Neural cell (in vitro differentiated cells): ENCODE measurements at regions not wholly inside any gene's neighbourhood (a gene's known extent, or its start where the extent isn't known, plus 50 kb on each side); places are given as distances from the start of the nearest gene placed in this dataset.

ENCODE experiments used
- H2AFZ ChIP-seq: fragments of 200-600, 300-800 bp; sonication (generic), shearing (Covaris generic); 2 replicates; pipeline ENCODE4 v1.6.0; 2014; ENCODE audit warnings: low read depth, mild to moderate bottlenecking, antibody characterized with exemption, low read length, moderate library complexity
- H3F3A ChIP-seq: fragments of 200-600 bp; shearing (Covaris generic); 2 replicates; pipeline ENCODE4 v1.6.1; 2016; ENCODE audit warnings: mild to moderate bottlenecking, moderate library complexity, mixed read lengths, antibody characterized with exemption, low read length; ENCODE audit not compliant: insufficient read depth, poor library complexity, severe bottlenecking
- H3K27ac ChIP-seq: fragments of 200-600, 300-800 bp; sonication (generic), shearing (Covaris generic); 2 replicates; pipeline ENCODE4 v1.5.1; 2014; ENCODE audit warnings: mild to moderate bottlenecking, low read length, moderate library complexity
- H3K27me3 ChIP-seq: fragments of 300-800, 200-600 bp; sonication (generic), shearing (Covaris generic); 2 replicates; pipeline ENCODE4 v1.6.0; 2014; ENCODE audit warnings: mild to moderate bottlenecking, low read depth, low read length, moderate library complexity; ENCODE audit not compliant: insufficient read depth
- H3K36me3 ChIP-seq: fragments of 300-800, 200-600 bp; sonication (generic), shearing (Covaris generic); 2 replicates; pipeline ENCODE4 v1.5.1; 2014; ENCODE audit warnings: mild to moderate bottlenecking, antibody characterized with exemption, low read length, moderate library complexity; ENCODE audit not compliant: insufficient read depth
- H3K4me2 ChIP-seq: fragments of 300-800, 200-600 bp; sonication (generic), shearing (Covaris generic); 2 replicates; pipeline ENCODE4 v1.6.0; 2014; ENCODE audit warnings: mild to moderate bottlenecking, low read length
- H3K4me3 ChIP-seq: fragments of 300-800, 200-600 bp; sonication (generic), shearing (Covaris generic); 2 replicates; pipeline ENCODE4 v1.5.1; 2014; ENCODE audit warnings: mild to moderate bottlenecking, low read length, moderate library complexity
- H3K79me2 ChIP-seq: fragments of 200-600 bp; shearing (Covaris generic); replicated peaks from 2 replicates; pipeline ENCODE4 v1.6.0; 2014; ENCODE audit warnings: mild to moderate bottlenecking, low read length, moderate library complexity; ENCODE audit not compliant: insufficient read depth
- H3K9ac ChIP-seq: fragments of 300-800, 200-600 bp; sonication (generic), shearing (Covaris generic); 2 replicates; pipeline ENCODE4 v1.6.1; 2016; ENCODE audit warnings: mild to moderate bottlenecking, low read length, mixed read lengths
- H3K9me2 ChIP-seq: fragments of 200-600 bp; shearing (Covaris generic); 2 replicates; pipeline ENCODE4 v1.6.1; 2016; ENCODE audit warnings: mild to moderate bottlenecking, low read length, mixed read lengths; ENCODE audit not compliant: insufficient read depth
- H3K9me3 ChIP-seq: fragments of 200-600, 300-800 bp; sonication (generic), shearing (Covaris generic); 2 replicates; pipeline ENCODE4 v1.6.1; 2016; ENCODE audit warnings: mild to moderate bottlenecking, mixed run types, low read length, moderate library complexity, mixed read lengths
- H4K20me1 ChIP-seq: fragments of 200-600 bp; shearing (Covaris generic); 2 replicates; pipeline ENCODE4 v1.6.1; 2016; ENCODE audit warnings: mild to moderate bottlenecking, mixed run types; ENCODE audit not compliant: insufficient read depth
- CTCF ChIP-seq: fragments of 450-650 bp; IDR thresholded peaks from 2 replicates; pipeline ENCODE4 v1.5.1; 2014; ENCODE audit warnings: antibody characterized with exemption, mild to moderate bottlenecking, moderate library complexity; ENCODE audit not compliant: poor library complexity, severe bottlenecking
- EP300 ChIP-seq: fragments of 450-650 bp; conservative IDR thresholded peaks from 2 replicates; pipeline ENCODE4 v1.6.1; 2014; ENCODE audit warnings: antibody characterized with exemption, mild to moderate bottlenecking, moderate library complexity; ENCODE audit not compliant: poor library complexity, severe bottlenecking
- EZH2 ChIP-seq: fragments of 200-600, 300-800 bp; shearing (Covaris generic), sonication (generic); IDR thresholded peaks from 2 replicates; pipeline ENCODE4 v1.6.1; 2014; ENCODE audit warnings: antibody characterized with exemption, low read length, borderline replicate concordance, mild to moderate bottlenecking; ENCODE audit not compliant: insufficient read depth, poor library complexity, severe bottlenecking
- MXI1 ChIP-seq: fragments of 450-650 bp; conservative IDR thresholded peaks from 2 replicates; pipeline ENCODE4 v1.6.1; 2014; ENCODE audit warnings: antibody characterized with exemption, mild to moderate bottlenecking; ENCODE audit not compliant: poor library complexity, severe bottlenecking
- POLR2AphosphoS5 ChIP-seq: IDR thresholded peaks from 2 replicates; pipeline ENCODE4 v1.6.1; 2012
- RAD21 ChIP-seq: fragments of 450-650 bp; conservative IDR thresholded peaks from 2 replicates; pipeline ENCODE4 v1.6.1; 2014; ENCODE audit warnings: antibody characterized with exemption, mild to moderate bottlenecking, moderate library complexity
- SMC3 ChIP-seq: fragments of 450-650 bp; conservative IDR thresholded peaks from 2 replicates; pipeline ENCODE4 v1.6.1; 2014; ENCODE audit warnings: antibody characterized with exemption, mild to moderate bottlenecking, moderate library complexity; ENCODE audit not compliant: poor library complexity
- TAF1 ChIP-seq: IDR thresholded peaks from 2 replicates; pipeline ENCODE4 v1.6.1; 2012; ENCODE audit warnings: low read depth
- TF ChIP-seq, protein P1 (sequence below): IDR thresholded peaks from 2 replicates; pipeline ENCODE4 v1.6.1; 2012; ENCODE audit warnings: borderline replicate concordance

GRCh38 chr10:81116201-81116600 is 578.5 kb downstream of the SH2D4B start:
- no peak for TF ChIP-seq POLR2AphosphoS5
- TF ChIP-seq, protein P1, sequence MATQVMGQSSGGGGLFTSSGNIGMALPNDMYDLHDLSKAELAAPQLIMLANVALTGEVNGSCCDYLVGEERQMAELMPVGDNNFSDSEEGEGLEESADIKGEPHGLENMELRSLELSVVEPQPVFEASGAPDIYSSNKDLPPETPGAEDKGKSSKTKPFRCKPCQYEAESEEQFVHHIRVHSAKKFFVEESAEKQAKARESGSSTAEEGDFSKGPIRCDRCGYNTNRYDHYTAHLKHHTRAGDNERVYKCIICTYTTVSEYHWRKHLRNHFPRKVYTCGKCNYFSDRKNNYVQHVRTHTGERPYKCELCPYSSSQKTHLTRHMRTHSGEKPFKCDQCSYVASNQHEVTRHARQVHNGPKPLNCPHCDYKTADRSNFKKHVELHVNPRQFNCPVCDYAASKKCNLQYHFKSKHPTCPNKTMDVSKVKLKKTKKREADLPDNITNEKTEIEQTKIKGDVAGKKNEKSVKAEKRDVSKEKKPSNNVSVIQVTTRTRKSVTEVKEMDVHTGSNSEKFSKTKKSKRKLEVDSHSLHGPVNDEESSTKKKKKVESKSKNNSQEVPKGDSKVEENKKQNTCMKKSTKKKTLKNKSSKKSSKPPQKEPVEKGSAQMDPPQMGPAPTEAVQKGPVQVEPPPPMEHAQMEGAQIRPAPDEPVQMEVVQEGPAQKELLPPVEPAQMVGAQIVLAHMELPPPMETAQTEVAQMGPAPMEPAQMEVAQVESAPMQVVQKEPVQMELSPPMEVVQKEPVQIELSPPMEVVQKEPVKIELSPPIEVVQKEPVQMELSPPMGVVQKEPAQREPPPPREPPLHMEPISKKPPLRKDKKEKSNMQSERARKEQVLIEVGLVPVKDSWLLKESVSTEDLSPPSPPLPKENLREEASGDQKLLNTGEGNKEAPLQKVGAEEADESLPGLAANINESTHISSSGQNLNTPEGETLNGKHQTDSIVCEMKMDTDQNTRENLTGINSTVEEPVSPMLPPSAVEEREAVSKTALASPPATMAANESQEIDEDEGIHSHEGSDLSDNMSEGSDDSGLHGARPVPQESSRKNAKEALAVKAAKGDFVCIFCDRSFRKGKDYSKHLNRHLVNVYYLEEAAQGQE, result no peak
- no peak for TF ChIP-seq SMC3
- no peak for TF ChIP-seq CTCF
- TF ChIP-seq EZH2, result no peak
- TF ChIP-seq EP300, result no peak
- TF ChIP-seq MXI1, result no peak
- no peak for TF ChIP-seq TAF1
- no peak for TF ChIP-seq RAD21
- Histone ChIP-seq H3K27me3 (no peaks in the 10 kb centered on the region), H3F3A (no peaks in the 10 kb centered on the region), H4K20me1 (no peaks in the 10 kb centered on the region), H3K4me2 (no peak overlapping the region), H3K36me3 (no peaks in the 10 kb centered on the region), H3K27ac (no peak overlapping the region), H3K9me2 (no peaks in the 10 kb centered on the region), H3K9me3 (no peaks in the 10 kb centered on the region), H3K79me2 (no peaks in the 10 kb centered on the region), H3K9ac (no peak overlapping the region), H2AFZ (no peak overlapping the region), H3K4me3 (no peak overlapping the region)

DNA sequence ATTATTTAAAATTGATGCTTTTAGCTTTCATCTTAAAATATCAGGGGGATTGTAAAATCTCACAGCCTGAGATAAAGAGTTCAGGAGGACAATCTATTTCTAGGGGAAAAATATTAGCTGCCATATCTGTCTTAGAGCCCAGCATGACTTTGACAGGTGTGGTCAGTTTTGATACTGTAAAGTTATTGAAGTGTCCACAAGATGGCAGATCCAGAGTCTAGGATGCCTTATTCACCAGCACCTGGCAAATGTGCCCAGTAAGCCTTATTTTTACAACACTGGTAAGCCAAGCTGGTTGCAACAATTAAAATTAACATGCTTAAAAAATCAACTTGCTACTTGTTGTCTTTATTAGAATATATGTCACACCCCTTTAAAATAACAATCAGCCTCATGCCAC is 579.3 kb downstream of the SH2D4B start:
- no peaks in the 10 kb centered on the region for H3K79me2 ChIP-seq
- H3K4me2 ChIP-seq, result no peak overlapping the region
- H3K36me3 ChIP-seq, result no peaks in the 10 kb centered on the region
- no peak overlapping the region for H2AFZ ChIP-seq
- no peaks in the 10 kb centered on the region for H3K9me3 ChIP-seq
- H3K4me3 ChIP-seq, result no peak overlapping the region
- H3K27ac ChIP-seq, result no peak overlapping the region
- H3K9ac ChIP-seq, result no peak overlapping the region
- H3F3A ChIP-seq, result no peaks in the 10 kb centered on the region
- H3K9me2 ChIP-seq, result no peaks in the 10 kb centered on the region
- TF ChIP-seq POLR2AphosphoS5 (no peak), RAD21 (no peak), EZH2 (no peak), EP300 (no peak)
- TF ChIP-seq, protein P1, result no peak
- H4K20me1 ChIP-seq, result no peaks in the 10 kb centered on the region
- no peaks in the 10 kb centered on the region for H3K27me3 ChIP-seq
